Neuron (in vitro differentiated cells): ENCODE measurements at regions not wholly inside any gene's neighbourhood (a gene's known extent, or its start where the extent isn't known, plus 50 kb on each side); places are given as distances from the start of the nearest gene placed in this dataset.
"Not testable (repeated sequence)": the region's sequence is repeated elsewhere in the genome, so short reads cannot be mapped to it uniquely, and the experiment has no call there.

Experiments
- H2AFZ ChIP-seq: one replicate; pipeline ENCODE4 v1.6.1; 2013; ENCODE audit warnings: low read depth, mild to moderate bottlenecking, inconsistent platforms, low read length, moderate library complexity
- H3K27me3 ChIP-seq: one replicate; pipeline ENCODE4 v1.6.1; 2013; ENCODE audit warnings: low read length; ENCODE audit not compliant: insufficient read depth
- H3K36me3 ChIP-seq: one replicate; pipeline ENCODE4 v1.6.1; 2013; ENCODE audit warnings: low read length; ENCODE audit not compliant: insufficient read depth
- H3K4me1 ChIP-seq: one replicate; pipeline ENCODE4 v1.6.1; 2013; ENCODE audit warnings: low read length; ENCODE audit not compliant: insufficient read depth
- H3K4me3 ChIP-seq: 2 replicates; pipeline ENCODE4 v1.5.1; 2013; ENCODE audit warnings: mild to moderate bottlenecking, low read length, moderate library complexity
- H3K9me3 ChIP-seq: one replicate; pipeline ENCODE4 v1.6.1; 2013; ENCODE audit warnings: low read length

DNA sequence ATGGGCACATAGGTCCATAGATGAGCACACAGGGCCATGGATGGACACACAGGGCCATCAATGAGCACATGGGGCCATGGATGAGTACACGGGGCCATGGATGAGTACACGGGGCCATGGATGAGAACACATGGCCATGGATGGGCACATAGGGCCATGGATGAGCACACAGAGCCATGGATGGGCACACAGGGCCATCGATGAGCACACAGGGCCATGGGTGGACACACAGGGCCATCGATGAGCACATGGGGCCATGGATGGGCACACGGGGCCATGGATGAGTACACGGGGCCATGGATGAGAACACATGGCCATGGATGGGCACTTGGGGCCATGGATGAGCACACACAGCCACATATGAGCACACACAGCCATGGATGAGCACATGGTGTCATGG, 192.6 kb upstream of the HDAC4 start:
- Histone ChIP-seq H3K36me3 (no peaks in the 10 kb centered on the region), H3K27me3 (no peaks in the 10 kb centered on the region), H3K4me1 (no peaks in the 10 kb centered on the region), H2AFZ (no peak overlapping the region), H3K4me3 (no peak overlapping the region), H3K9me3 (no peaks in the 10 kb centered on the region)

DNA sequence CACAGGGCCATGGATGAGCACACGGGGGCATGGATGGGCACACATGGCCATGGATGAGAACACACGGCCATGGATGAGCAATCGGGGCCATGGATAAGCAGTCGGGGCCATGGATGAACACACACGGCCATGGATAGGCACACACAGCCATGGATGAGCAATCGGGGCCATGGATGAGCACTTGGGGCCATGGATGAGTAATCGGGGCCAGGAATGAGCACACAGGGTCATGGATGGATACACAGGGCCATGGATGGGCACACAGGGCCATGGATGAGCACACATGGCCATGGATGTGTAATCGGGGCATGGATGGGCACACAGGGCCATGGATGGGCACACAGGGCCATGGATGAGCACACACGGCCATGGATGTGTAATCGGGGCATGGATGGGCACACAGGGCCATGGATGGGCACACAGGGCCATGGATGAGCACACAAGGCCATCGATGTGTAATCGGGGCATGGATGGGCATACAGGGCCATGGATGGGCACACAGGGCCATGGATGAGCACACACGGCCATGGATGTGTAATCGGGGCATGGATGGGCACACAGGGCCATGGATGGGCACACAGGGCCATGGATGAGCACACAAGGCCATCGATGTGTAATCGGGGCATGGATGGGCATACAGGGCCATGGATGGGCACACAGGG, 191.9 kb upstream of the HDAC4 start:
- H3K9me3 ChIP-seq, H3K4me3 ChIP-seq, H3K27me3 ChIP-seq, H3K36me3 ChIP-seq, H3K4me1 ChIP-seq, H2AFZ ChIP-seq: not testable (repeated sequence)

- H3K4me1 ChIP-seq = no peaks in the 10 kb centered on the region
- H3K27me3 ChIP-seq = no peaks in the 10 kb centered on the region
- no peak overlapping the region for H2AFZ ChIP-seq
- no peaks in the 10 kb centered on the region for H3K36me3 ChIP-seq
- no peaks in the 10 kb centered on the region for H3K9me3 ChIP-seq
- no peak overlapping the region for H3K4me3 ChIP-seq
Observed at GRCh38 chr2:239590995-239591915, 190.4 kb upstream of the HDAC4 start.

DNA sequence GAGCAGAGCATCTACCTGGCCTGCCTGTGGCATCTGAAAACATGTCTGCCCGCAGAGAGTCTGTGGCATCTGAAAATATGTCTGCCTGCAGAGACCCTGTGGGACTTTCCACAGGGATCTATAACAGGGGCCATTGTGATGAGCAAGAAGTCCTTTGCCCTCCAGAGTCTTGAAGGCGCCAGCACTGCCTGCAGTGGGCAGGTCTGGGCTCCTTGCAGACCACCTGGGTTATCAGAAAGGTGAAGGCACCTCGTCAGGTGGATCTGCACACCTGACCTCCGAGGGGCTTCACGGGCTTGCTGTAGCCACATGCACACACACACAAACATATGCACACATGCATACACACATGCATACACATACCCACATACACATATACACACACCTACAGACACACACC, 189.5 kb upstream of the HDAC4 start:
- H2AFZ ChIP-seq = no peak overlapping the region
- no peaks in the 10 kb centered on the region for H3K4me1 ChIP-seq
- no peaks in the 10 kb centered on the region for H3K27me3 ChIP-seq
- H3K9me3 ChIP-seq = no peaks in the 10 kb centered on the region
- no peaks in the 10 kb centered on the region for H3K36me3 ChIP-seq
- no peak overlapping the region for H3K4me3 ChIP-seq

DNA sequence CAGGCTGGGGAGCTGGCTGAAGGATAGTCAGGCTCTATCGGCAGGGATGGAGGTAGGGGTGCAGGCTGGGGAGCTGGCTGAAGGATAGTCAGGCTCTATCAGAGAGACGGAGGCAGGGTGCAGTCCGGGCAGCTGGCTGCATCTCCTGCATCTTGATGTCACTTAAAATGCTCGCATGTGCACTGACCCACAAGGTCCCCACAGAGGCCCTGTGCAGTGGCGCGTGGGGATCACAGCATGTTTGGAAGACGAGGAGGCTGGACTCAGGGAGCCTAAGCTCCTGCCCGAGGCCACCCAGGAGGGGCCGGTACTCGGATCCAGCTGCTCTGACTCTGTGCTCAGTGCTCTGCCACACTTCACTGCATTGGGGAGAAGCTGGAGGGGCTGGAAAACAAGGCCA, 189.0 kb upstream of the HDAC4 start:
- Histone ChIP-seq H3K4me1 (no peaks in the 10 kb centered on the region), H3K36me3 (no peaks in the 10 kb centered on the region), H3K9me3 (no peaks in the 10 kb centered on the region), H3K4me3 (no peak overlapping the region), H3K27me3 (no peaks in the 10 kb centered on the region), H2AFZ (no peak overlapping the region)

- Histone ChIP-seq H3K4me3 (no peak overlapping the region), H2AFZ (no peak overlapping the region), H3K36me3 (no peaks in the 10 kb centered on the region), H3K27me3 (no peaks in the 10 kb centered on the region), H3K9me3 (no peaks in the 10 kb centered on the region), H3K4me1 (no peaks in the 10 kb centered on the region)
Observed at GRCh38 chr2:239589270-239589825, 188.5 kb upstream of the HDAC4 start.

DNA sequence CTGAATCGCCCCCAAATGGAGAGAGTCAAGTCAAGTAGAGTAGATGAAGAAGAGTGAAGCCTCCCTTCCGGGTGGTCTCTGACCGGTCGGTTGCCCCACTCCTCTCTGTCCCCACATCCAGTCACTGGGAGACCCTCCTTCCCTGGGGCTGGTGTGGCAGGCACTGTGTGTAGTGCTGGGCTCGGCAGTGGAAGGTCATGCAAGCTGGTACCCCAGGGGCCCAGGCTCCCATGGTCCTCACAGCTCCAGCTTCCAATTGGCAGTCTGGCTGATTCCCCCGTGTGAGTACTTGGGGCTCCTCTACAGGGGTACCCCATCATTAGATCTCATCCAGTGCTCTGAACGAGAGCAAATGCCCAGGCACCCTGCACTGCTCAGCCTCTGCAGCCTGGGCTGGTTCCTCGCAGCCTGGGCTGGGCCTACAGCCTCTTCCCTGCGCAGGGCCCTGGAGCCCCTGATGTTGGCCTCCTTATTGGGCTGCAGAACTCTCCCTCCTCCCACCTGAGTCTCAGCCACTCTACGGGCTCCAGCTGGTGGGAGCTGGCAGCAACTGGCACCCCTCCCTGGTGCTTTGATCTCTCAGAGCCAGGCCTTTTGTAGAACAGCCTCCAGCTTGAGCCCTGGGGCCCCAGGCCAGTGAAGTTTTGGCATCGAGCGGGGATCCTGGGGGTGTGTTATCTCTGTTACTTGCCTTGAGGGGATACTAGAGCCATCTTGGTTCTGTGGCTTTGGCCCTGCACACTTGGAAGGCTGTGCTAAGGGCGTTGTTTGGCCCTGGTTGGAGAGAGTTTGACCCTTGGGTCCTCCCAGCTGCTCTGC, 187.8 kb upstream of the HDAC4 start:
- no peak overlapping the region for H3K4me3 ChIP-seq
- H3K4me1 ChIP-seq = no peaks in the 10 kb centered on the region
- H3K9me3 ChIP-seq = no peaks in the 10 kb centered on the region
- H3K27me3 ChIP-seq = no peaks in the 10 kb centered on the region
- no peaks in the 10 kb centered on the region for H3K36me3 ChIP-seq
- no peak overlapping the region for H2AFZ ChIP-seq

- Histone ChIP-seq H3K4me3 (no peak overlapping the region), H2AFZ (no peak overlapping the region), H3K4me1 (peaks cover 5% of the 10 kb centered on the region), H3K36me3 (no peaks in the 10 kb centered on the region), H3K27me3 (no peaks in the 10 kb centered on the region), H3K9me3 (no peaks in the 10 kb centered on the region)
Observed at GRCh38 chr2:239587841-239588240, 187.0 kb upstream of the HDAC4 start.

DNA sequence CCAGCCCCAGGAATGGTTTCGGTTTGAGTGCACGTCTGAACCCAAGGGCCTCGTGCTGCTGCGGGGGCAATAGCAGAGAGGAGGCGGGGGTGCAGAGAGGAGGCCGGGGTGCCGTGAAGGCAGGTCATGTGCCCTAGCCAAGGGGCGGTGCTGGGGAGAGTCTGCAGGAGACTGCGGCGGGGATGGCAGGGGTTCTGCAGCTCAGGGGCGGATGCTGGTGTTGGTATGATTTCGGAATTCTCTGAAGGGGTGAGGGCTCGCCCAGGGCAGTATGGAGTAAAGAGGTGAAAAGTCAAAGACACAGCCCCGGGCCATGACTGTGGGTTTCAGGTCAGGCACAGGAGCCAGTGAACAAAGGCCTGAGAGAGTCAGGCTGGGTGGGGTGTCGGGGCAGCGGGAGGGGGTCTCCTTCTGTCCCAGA, 186.5 kb upstream of the HDAC4 start:
- no peak overlapping the region for H2AFZ ChIP-seq
- H3K36me3 ChIP-seq = no peaks in the 10 kb centered on the region
- peaks cover 10% of the 10 kb centered on the region for H3K4me1 ChIP-seq
- no peak overlapping the region for H3K4me3 ChIP-seq
- no peaks in the 10 kb centered on the region for H3K27me3 ChIP-seq
- no peaks in the 10 kb centered on the region for H3K9me3 ChIP-seq

- Histone ChIP-seq H3K36me3 (no peaks in the 10 kb centered on the region), H3K27me3 (no peaks in the 10 kb centered on the region), H3K4me1 (peaks cover 15% of the 10 kb centered on the region), H2AFZ (no peak overlapping the region), H3K4me3 (no peak overlapping the region), H3K9me3 (no peaks in the 10 kb centered on the region)
Observed at GRCh38 chr2:239586651-239587310, 186.0 kb upstream of the HDAC4 start.

DNA sequence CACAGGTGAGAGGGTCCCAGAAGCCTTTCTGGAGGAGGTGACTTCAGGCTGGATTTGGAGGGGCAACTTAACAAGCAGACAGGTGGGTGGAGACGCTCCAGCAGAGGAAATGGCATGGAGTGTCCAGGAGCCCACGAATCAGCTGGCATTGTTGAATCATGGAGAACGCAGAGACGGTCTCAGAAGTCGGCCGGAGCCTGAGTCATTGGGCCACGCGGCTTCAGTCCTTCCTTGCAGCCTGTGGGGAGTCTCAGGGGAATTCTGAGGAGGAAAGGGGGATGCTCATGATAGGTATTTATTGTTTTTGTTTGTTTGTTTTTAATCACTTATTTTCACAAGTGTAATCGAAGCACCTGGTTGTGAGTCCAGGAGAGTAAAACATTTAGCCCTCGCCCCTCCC, 184.6 kb upstream of the HDAC4 start:
- Histone ChIP-seq H3K4me1 (peaks cover 16% of the 10 kb centered on the region), H3K9me3 (no peaks in the 10 kb centered on the region), H3K27me3 (no peaks in the 10 kb centered on the region), H3K4me3 (no peak overlapping the region), H2AFZ (no peak overlapping the region), H3K36me3 (no peaks in the 10 kb centered on the region)

DNA sequence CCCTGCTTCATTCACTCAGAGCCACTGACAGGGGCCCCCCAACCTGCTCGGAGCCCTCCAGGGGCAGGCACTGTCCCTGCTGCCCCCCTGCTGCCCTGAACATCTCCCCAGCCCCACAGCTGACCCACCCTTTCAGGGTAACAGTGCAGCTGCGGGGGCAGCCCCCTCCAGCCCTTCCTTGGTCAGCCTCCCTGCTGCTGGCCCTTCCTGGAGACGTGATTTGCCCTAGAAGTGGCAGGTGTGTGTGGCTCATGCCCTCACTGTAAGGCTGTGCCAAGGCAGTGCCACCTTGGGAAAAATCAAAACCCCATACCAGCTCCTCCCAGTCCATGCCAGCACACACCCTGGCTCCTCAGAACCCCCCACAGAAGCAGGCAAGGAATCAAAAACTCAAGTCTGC, 184.2 kb upstream of the HDAC4 start:
- Histone ChIP-seq H3K36me3 (no peaks in the 10 kb centered on the region), H2AFZ (no peak overlapping the region), H3K9me3 (no peaks in the 10 kb centered on the region), H3K4me1 (peaks cover 16% of the 10 kb centered on the region), H3K4me3 (no peak overlapping the region), H3K27me3 (no peaks in the 10 kb centered on the region)
